Ectodermal cell (in vitro differentiated cells): ENCODE measurements at regions not wholly inside any gene's neighbourhood (a gene's known extent, or its start where the extent isn't known, plus 50 kb on each side); places are given as distances from the start of the nearest gene placed in this dataset.

Experiments used
- H3K27ac ChIP-seq: 2 replicates; pipeline ENCODE4 v1.7.0; 2013; ENCODE audit warnings: mild to moderate bottlenecking, low read depth, low read length; ENCODE audit not compliant: insufficient read depth, poor library complexity, severe bottlenecking
- H3K27me3 ChIP-seq: 2 replicates; pipeline ENCODE4 v1.7.0; 2013; ENCODE audit warnings: mild to moderate bottlenecking, low read length; ENCODE audit not compliant: insufficient read depth, control insufficient read depth, poor library complexity, severe bottlenecking
- H3K36me3 ChIP-seq: one replicate; pipeline ENCODE4 v1.7.0; 2013; ENCODE audit warnings: low read length; ENCODE audit not compliant: control insufficient read depth, insufficient read depth
- H3K4me1 ChIP-seq: one replicate; pipeline ENCODE4 v1.7.0; 2013; ENCODE audit warnings: low read length; ENCODE audit not compliant: control insufficient read depth, insufficient read depth
- H3K4me3 ChIP-seq: 2 replicates; pipeline ENCODE4 v1.7.0; 2013; ENCODE audit warnings: low read depth, low read length, control low read depth; ENCODE audit not compliant: insufficient read depth
- H3K9me3 ChIP-seq: 2 replicates; pipeline ENCODE4 v1.7.0; 2013; ENCODE audit warnings: mild to moderate bottlenecking, low read length, moderate library complexity; ENCODE audit not compliant: control insufficient read depth
- WGBS, 2 experiments: methylation state at CpG; one replicate each; pipeline ENCODE4 v1.1.7; 2013; ENCODE audit warnings: missing lambda C conversion rate in 2 of 2; 5-methylcytosine and 5-hydroxymethylcytosine counted together

DNA sequence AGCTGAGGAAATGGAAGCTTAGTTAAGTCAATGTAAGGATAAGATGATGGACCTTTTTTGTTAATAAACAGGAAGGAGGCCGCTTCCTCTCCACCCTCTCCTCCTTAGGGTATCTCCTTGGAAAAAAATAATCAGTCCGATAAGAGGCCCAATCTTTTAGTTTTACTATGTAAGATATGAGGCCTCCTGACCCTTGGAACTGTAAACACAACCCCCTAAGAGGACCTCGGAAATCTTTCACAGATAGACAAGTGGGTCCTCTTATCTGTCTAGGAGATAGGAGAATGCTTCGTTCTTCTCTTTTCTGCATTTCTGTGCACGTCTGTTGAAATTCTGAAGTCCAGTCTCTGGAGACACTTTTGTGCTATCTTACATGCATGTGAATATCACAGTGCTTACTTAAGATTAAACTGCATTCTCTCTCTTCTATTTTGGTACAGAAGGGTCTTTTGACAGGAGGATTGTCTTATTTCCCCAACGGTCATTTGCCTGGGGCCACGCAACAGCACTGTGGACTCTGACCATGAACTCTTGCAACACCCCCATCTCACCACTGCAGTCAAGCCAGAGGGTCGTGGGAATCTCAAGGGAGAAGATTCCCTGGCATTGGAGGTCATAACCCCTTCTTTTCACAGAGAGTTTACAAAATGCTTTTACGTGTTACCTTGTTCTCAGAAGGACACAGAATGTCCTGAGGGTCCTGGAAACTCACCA, 313.0 kb upstream of the RTL1 start:
- Histone ChIP-seq H3K27ac (no peak overlapping the region), H3K4me3 (no peak overlapping the region), H3K9me3 (no peaks in the 10 kb centered on the region), H3K36me3 (no peaks in the 10 kb centered on the region), H3K4me1 (no peaks in the 10 kb centered on the region), H3K27me3 (no peaks in the 10 kb centered on the region)
- 90 to 95% methylated on average over 7 to 9 of the region's 9 CpGs for WGBS, 2 experiments

DNA sequence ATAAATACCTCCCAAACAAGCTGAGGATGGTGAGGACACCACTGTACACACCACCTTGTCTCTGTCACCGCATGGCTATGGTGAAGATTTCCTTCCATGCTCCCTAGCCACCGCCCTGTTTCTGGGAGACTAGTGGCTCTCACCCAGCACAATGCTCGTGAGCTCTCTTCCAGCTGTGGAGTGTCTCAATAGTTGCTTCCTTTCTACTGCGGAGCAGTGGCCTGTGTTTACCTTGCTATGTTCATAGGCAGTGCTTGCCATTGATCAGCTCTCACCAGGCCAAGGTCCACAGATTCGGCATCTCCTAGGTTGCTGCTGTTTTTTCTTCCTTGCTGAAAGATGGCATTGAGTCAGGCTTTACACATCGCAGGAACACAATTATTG, 313.6 kb upstream of the RTL1 start:
- H3K9me3 ChIP-seq, result no peaks in the 10 kb centered on the region
- H3K4me3 ChIP-seq, result no peak overlapping the region
- 92 to 95% methylated on average over 6 of the region's 6 CpGs for WGBS, 2 experiments
- no peak overlapping the region for H3K27ac ChIP-seq
- no peaks in the 10 kb centered on the region for H3K4me1 ChIP-seq
- H3K27me3 ChIP-seq, result no peaks in the 10 kb centered on the region
- H3K36me3 ChIP-seq, result no peaks in the 10 kb centered on the region

DNA sequence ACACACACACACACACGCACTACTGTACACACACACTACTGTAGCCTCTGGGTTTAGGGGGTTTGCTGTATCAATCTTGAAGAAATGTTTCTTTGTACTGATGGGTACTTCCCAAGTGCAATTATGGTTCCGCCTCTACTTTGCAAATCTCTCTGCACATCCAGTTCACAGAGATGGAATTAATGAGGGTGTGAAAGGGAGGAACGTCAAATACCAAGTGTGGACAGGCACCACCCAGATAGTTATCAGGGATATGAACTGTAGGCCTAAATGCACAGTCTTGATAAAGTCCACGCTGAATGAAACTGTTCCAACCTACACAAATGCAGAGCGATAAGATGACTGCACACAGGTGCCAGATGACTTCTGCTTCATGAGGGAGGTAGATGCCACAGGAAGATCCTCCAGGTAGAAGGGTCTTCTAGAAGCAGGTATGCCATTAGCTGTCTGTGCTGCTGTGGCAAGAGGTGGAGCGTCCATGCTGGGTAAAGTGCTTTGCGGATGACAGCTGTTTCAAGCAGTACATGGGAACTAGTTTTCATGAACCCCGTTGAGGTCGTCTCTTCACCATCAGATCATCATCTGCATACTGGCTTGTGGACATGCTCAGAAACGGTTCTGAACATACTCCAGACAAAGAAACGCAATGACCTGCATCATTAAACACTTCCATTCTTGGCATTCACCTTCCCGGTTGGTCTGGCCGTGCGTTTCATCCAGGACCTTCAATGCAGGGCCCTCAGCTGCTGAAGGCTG, 314.3 kb upstream of the RTL1 start:
- Histone ChIP-seq H3K4me1 (peaks cover 2% of the 10 kb centered on the region), H3K27me3 (no peaks in the 10 kb centered on the region), H3K27ac (no peak overlapping the region), H3K4me3 (no peak overlapping the region), H3K9me3 (no peaks in the 10 kb centered on the region), H3K36me3 (no peaks in the 10 kb centered on the region)
- WGBS, 2 experiments, result 95 to 96% methylated on average over 13 to 14 of the region's 14 CpGs

DNA sequence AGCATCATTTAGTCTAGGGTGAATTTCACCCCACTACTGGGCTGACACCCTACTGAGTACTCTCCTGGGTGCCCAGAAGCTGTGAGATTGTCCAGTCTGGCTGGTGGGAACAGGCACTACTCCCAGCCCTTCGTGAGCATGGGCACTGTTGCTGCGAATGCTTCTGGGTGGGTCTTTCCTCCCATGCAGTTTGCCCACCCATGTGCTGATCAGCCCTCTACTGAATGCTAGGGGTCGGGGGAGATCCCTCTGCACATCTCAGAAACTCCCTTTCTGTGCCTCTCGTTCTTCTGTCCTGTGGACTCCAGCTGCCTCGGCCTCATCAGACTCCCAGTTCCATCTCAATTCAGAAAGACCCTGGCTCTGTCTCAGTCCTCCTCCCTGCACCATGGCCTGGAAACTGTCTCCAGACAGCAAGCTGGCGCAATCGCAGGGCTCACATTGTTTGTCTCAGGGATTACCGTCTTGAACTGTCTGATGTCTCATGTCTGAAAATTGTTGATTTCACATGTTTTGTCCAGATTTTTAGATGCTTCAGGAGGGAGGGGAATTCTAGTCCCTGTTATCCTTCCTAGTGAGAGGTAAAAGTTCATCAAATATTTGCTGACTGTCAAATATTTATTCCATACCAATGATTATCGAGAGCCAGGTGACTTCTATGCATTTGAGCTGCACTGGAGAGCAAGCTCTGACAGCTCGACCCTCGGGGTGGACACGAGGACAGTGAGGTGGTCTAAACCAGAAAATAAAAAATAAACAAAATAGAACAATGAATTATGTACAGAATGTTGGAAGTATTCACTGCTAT, 316.6 kb upstream of the RTL1 start:
- H3K4me3 ChIP-seq, result no peak overlapping the region
- H3K27me3 ChIP-seq, result no peaks in the 10 kb centered on the region
- 92 to 93% methylated on average over 10 to 12 of the region's 12 CpGs for WGBS, 2 experiments
- H3K36me3 ChIP-seq, result no peaks in the 10 kb centered on the region
- peaks cover 23% of the 10 kb centered on the region for H3K4me1 ChIP-seq
- H3K27ac ChIP-seq, result no peak overlapping the region
- no peaks in the 10 kb centered on the region for H3K9me3 ChIP-seq

DNA sequence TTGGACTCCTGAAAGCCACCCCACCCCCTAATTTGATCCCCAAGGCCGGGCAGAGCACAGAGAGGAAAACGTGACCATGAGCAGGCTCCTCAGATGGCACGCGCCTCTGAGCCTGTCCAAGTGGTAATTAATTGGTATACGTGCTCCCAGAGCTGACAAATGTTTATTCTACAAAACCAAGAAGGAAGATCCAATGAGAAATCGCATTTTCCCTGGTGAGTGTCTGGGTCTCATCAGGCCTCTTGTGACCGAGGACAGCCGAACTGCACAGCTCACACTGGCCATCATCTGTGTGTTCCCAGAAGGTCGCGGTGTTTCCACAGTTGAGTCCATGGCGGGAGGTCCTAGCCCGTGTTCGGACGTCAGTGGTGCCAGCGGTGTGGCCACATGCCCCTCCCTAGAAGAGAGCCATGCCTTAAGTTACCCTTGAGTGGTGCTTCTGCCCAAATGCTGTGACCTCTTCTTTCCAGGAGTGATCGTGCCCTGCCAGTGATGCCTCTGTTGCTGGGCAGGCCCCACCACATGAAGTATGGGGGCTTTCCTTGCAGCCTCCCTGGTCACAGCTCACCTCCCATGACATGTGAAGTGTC, 317.5 kb upstream of the RTL1 start:
- Histone ChIP-seq H3K36me3 (no peaks in the 10 kb centered on the region), H3K27ac (no peak overlapping the region), H3K4me1 (peaks cover 32% of the 10 kb centered on the region), H3K27me3 (no peaks in the 10 kb centered on the region), H3K4me3 (no peak overlapping the region), H3K9me3 (no peaks in the 10 kb centered on the region)
- WGBS, 2 experiments, result 96 to 98% methylated on average over 16 of the region's 16 CpGs

DNA sequence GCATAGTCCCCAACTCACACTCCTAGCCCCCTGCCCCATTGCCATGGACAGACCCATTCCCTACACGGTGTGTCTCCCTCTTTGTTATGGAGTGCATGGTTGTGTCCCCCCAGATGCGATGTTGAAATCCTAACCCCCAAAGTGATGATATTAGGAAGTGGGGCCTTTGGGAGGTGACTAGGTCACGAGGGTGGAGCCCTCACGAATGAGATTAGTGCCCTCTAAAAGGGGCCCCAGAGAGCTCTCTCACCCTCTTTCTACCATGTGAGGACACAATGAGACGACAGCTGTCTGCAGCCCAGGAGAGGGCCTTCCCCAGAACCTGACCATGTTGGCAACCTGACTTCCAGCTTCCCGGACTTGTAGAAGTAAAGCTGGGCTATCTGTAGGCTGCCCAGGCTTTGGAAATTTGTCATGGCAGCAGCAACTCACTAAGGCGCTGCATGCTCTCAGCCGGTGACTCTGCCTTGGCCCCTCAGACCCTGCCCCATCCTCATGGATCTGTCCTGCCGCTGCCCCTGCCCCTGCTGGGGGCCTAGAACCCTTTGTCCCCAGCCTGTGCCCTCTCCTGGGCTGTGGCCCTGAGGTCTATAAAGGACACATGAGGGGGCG, 318.1 kb upstream of the RTL1 start:
- Histone ChIP-seq H3K27me3 (no peaks in the 10 kb centered on the region), H3K4me3 (no peak overlapping the region), H3K4me1 (peaks cover 32% of the 10 kb centered on the region), H3K27ac (no peak overlapping the region), H3K9me3 (no peaks in the 10 kb centered on the region), H3K36me3 (no peaks in the 10 kb centered on the region)
- whole genome bisulfite sequencing, 2 experiments, result 91% methylated on average over 9 to 10 of the region's 10 CpGs

DNA sequence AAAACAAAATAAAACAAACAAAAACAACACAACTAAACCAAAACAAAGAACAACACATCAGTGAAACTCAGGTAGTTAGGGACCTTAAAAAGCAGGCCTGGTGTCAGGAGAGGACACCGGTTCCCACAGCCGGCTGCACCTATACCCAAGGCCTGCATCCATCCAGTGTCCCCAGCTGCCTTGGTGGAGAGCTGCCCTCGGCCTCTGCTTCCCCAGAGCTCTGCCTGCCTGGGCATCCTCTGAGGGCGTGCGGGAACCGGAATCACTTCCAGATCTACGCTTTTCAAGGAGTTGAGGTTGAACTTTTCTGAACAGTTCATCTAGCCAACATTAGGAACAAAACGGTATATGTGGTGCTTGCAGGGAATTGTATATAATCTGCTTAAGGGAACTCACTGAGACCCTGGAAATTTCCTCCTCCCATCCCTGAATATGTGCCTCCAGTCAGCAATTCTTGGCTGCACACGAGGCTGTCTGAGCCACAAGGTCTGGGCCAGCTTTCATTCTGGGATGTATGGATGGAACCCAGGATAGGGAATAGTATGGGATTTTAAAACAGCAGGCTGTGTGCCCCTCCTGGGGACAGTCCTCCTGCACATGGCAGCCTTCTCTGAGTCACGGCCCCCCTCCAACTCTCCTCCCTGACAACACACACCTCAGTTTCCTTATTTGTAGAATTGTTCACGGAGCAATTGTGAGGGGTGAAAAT, 319.0 kb upstream of the RTL1 start:
- H3K36me3 ChIP-seq, result no peaks in the 10 kb centered on the region
- no peaks in the 10 kb centered on the region for H3K27me3 ChIP-seq
- no peak overlapping the region for H3K4me3 ChIP-seq
- peaks cover 32% of the 10 kb centered on the region for H3K4me1 ChIP-seq
- peak overlapping the region; percentile 87 for H3K27ac ChIP-seq
- no peaks in the 10 kb centered on the region for H3K9me3 ChIP-seq
- 58% methylated on average over 11 of the region's 11 CpGs for WGBS, 2 experiments

DNA sequence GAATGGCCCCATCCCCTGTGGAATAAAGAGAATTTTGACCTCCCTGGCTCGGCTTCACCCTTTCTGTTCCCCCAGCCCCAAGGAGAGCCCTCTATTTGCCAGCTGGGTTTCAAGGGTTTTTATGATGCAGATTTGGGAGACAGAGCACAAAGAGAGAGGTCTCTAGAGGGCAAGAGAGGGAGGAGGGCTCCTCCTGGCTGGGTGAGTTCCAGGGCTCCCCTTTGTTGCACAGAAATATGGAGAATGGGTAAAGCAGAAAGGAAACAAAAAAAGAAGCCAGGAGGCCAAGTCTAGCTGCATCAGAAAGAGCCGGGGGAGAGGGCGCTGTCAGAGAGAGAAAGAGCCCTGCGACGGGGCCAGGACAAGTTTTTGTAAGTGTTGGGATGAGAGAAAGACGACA, 319.6 kb upstream of the RTL1 start:
- 1 to 3% methylated on average over 5 to 6 of the region's 6 CpGs for WGBS, 2 experiments
- no peaks in the 10 kb centered on the region for H3K36me3 ChIP-seq
- peaks cover 32% of the 10 kb centered on the region for H3K4me1 ChIP-seq
- H3K27ac ChIP-seq, result peak overlapping the region; percentile 87
- no peaks in the 10 kb centered on the region for H3K9me3 ChIP-seq
- no peak overlapping the region for H3K4me3 ChIP-seq
- H3K27me3 ChIP-seq, result no peaks in the 10 kb centered on the region

DNA sequence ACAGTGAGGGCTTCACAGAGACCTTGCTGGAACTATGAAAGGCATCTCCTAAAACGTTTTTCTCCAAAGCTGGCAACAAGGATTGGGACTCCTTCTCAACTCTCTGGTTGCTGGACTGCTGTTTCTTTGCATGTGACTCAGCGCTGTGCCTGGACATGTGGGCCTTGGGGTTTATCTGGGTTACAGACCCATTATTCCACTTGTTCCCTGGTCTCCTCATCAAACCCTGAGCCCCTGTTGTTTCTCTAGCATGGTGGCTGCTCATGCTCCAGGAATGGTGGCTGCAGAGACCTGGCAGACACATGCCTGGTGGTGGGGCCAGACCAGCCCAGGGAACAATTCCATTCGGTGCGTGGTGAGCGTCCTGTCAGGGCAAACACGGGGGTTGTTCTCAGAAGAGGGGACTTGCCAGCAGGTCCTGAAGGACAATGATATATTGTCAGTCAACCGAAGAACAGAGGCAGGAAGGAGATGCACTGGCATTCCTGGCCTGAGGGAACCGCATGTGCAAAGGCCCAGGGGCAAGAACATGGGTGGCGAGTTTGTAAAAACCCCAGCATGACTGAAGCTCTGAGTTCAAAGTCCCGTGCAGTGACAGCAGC, 320.1 kb upstream of the RTL1 start:
- Histone ChIP-seq H3K4me1 (peaks cover 32% of the 10 kb centered on the region), H3K4me3 (no peak overlapping the region), H3K27ac (peak overlapping the region; percentile 87), H3K36me3 (no peaks in the 10 kb centered on the region), H3K27me3 (no peaks in the 10 kb centered on the region), H3K9me3 (no peaks in the 10 kb centered on the region)
- WGBS, 2 experiments, result 76 to 77% methylated on average over 10 of the region's 10 CpGs
